Ascending aorta (tissue), 2 donors: ENCODE measurements at regions not wholly inside any gene's neighbourhood (a gene's known extent, or its start where the extent isn't known, plus 50 kb on each side); places are given as distances from the start of the nearest gene placed in this dataset.

Experiments used
- DNase-seq, 2 donors: peaks; one replicate each; pipeline ENCODE4 v3.0.0-alpha.2; 2019; ENCODE audit warnings: low spot score in 2 of 2
- H3K27ac ChIP-seq, 2 donors: fragments of 200-600 bp; sonication (generic); one replicate each; pipeline ENCODE4 v1.5.1; 2016 to 2017; ENCODE audit warnings: mild to moderate bottlenecking in 1 of 2
- H3K27me3 ChIP-seq: fragments of 200-600 bp; sonication (generic); one replicate; pipeline ENCODE4 v1.5.1; 2017
- H3K36me3 ChIP-seq, 2 donors: fragments of 200-600 bp; sonication (generic); one replicate each; pipeline ENCODE4 v1.5.1; 2016
- H3K4me1 ChIP-seq, 2 donors: fragments of 200-600 bp; sonication (generic); one replicate each; pipeline ENCODE4 v1.5.1; 2016 to 2017; ENCODE audit warnings: mild to moderate bottlenecking in 1 of 2
- H3K4me3 ChIP-seq, 2 donors: fragments of 200-600 bp; sonication (generic); one replicate each; pipeline ENCODE4 v1.5.1; 2016 to 2017; ENCODE audit warnings: mild to moderate bottlenecking in 1 of 2
- H3K9me3 ChIP-seq, 2 donors: fragments of 200-600 bp; sonication (generic); one replicate each; pipeline ENCODE4 v1.5.1; 2016
- CTCF ChIP-seq, 3 experiments: fragments of 200-600 bp in 2 of 3; fragments of 450-650 bp in 1 of 3; sonication (generic) in 2 of 3; IDR thresholded peaks; one replicate each; pipeline ENCODE4 v1.5.1; 2016 to 2019; ENCODE audit warnings: antibody characterized with exemption in 3 of 3, mild to moderate bottlenecking in 1 of 3, moderate library complexity in 1 of 3
- intact Hi-C: fragments of 100-400 bp; cut with DNase I; formaldehyde crosslinking; loops from one replicate; pipeline ENCODE4 v1.15.1; 2023

GRCh38 chr2:239587311-239587731 lies 186.5 kb upstream of the HDAC4 start:
- no peaks in the 10 kb centered on the region for H3K9me3 ChIP-seq
- H3K36me3 ChIP-seq: no peaks in the 10 kb centered on the region
- H3K27ac ChIP-seq: no peak overlapping the region
- DNase-seq: no peak
- H3K27me3 ChIP-seq: no peaks in the 10 kb centered on the region
- no peak overlapping the region for H3K4me3 ChIP-seq
- no peak for TF ChIP-seq CTCF (IDR thresholded peaks at IDR 0.05)
- intact Hi-C loops: no loop called here
- H3K4me1 ChIP-seq: no peaks in the 10 kb centered on the region

- intact Hi-C loops: no loop called here
- TF ChIP-seq CTCF (IDR thresholded peaks at IDR 0.05): no peak
- H3K9me3 ChIP-seq: no peaks in the 10 kb centered on the region
- H3K4me3 ChIP-seq: no peak overlapping the region
- H3K27me3 ChIP-seq: no peaks in the 10 kb centered on the region
- no peaks in the 10 kb centered on the region for H3K36me3 ChIP-seq
- no peak for DNase-seq
- H3K27ac ChIP-seq: no peak overlapping the region
- H3K4me1 ChIP-seq: no peaks in the 10 kb centered on the region
Observed at GRCh38 chr2:239586651-239587310, 186.0 kb upstream of the HDAC4 start.

- TF ChIP-seq CTCF (IDR thresholded peaks at IDR 0.05): no peak
- Histone ChIP-seq H3K4me3 (no peak overlapping the region), H3K27me3 (no peaks in the 10 kb centered on the region), H3K4me1 (no peaks in the 10 kb centered on the region), H3K9me3 (no peaks in the 10 kb centered on the region), H3K27ac (no peak overlapping the region), H3K36me3 (no peaks in the 10 kb centered on the region)
- no peak for DNase-seq
- intact Hi-C loops: no loop called here
Observed at GRCh38 chr2:239585422-239585821, 184.6 kb upstream of the HDAC4 start.

GRCh38 chr2:239584986-239585385 lies 184.2 kb upstream of the HDAC4 start:
- no peaks in the 10 kb centered on the region for H3K27me3 ChIP-seq
- H3K9me3 ChIP-seq: no peaks in the 10 kb centered on the region
- no peak overlapping the region for H3K4me3 ChIP-seq
- no peak for DNase-seq
- intact Hi-C loops: no loop called here
- H3K27ac ChIP-seq: no peak overlapping the region
- no peaks in the 10 kb centered on the region for H3K36me3 ChIP-seq
- TF ChIP-seq CTCF (IDR thresholded peaks at IDR 0.05): no peak
- H3K4me1 ChIP-seq: no peaks in the 10 kb centered on the region

DNA sequence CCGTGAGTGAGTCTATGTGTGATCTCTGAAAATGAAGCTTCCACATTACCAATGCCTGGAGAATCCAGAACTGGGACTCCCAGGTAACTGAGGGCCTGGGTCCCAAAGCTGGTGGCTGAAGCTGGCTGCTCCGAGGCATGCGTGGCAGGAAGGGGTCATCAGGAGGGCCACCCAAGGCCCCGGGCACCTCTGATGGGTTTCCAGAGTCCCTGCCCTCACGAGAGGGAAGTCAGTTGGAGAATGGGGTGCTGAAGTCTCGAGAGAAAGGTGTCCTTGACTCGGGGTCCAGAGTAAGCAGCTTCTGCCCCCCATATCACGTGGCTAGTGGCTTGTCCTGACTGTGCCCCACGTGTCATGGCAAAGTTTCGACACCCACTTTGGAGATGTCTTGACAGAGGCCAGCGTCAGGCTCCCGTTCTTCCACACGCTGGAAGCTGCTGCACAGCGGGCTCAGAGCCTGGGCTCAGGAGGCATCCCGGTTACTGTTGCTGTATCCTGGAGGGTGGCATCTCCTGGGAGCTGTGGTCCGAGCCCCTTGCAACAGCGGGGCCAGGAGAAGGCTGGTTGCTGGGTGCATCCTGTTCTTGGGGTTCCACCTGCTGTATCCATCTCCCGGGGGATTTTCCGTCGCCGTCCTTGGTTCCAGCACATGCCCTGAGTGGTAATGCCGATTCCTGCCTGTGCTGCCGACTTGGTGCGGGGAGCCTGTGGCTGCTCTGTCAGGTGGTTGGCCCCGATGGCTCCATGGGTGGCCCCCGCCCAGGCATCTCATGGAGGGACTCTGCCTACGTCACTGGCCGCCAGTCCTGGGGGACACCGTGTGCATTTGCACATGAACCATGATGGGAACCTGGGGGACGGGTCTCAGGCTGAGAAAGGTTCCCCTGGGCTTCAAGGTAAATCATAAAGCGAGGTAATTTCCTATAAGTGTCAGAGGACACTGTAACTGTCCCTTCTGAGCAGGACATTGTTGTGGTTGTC lies 183.3 kb upstream of the HDAC4 start:
- Histone ChIP-seq H3K27me3 (no peaks in the 10 kb centered on the region), H3K4me3 (no peak overlapping the region), H3K36me3 (no peaks in the 10 kb centered on the region), H3K27ac (no peak overlapping the region), H3K4me1 (no peaks in the 10 kb centered on the region), H3K9me3 (no peaks in the 10 kb centered on the region)
- intact Hi-C loops: no loop called here
- no peak for DNase-seq
- no peak for TF ChIP-seq CTCF (IDR thresholded peaks at IDR 0.05)
